Heart right ventricle (tissue), 16 donors: ENCODE measurements at regions not wholly inside any gene's neighbourhood (a gene's known extent, or its start where the extent isn't known, plus 50 kb on each side); places are given as distances from the start of the nearest gene placed in this dataset.

ENCODE experiments used
- ATAC-seq, 8 donors: fragments of 200-7000 bp; cut with Tn5 transposase; one replicate each; pipeline ENCODE4 v1.9.1; 2020; ENCODE audit warnings: mild to moderate bottlenecking in 8 of 8, moderate library complexity in 8 of 8, moderate number of reproducible peaks in 1 of 8
- DNase-seq, 2 donors: peaks; one replicate each; pipeline ENCODE4 v3.0.0-alpha.2; 2020
- H3K27ac ChIP-seq, 10 donors: fragments of 200-600 bp; sonication (generic) in 2 of 10; one replicate each; pipeline versions ENCODE4 v1.5.0 to v1.8.0; 2020 to 2022; ENCODE audit warnings: mild to moderate bottlenecking in 3 of 10
- H3K27me3 ChIP-seq, 7 donors: fragments of 200-600 bp; one replicate each; pipeline ENCODE4 v1.8.0; 2021 to 2022; ENCODE audit warnings: mild to moderate bottlenecking in 2 of 7
- H3K36me3 ChIP-seq, 9 donors: fragments of 200-600 bp; sonication (generic) in 1 of 9; one replicate each; pipeline versions ENCODE4 v1.5.0 to v1.8.0; 2020 to 2022; ENCODE audit warnings: mild to moderate bottlenecking in 2 of 9
- H3K4me1 ChIP-seq, 9 donors: fragments of 200-600 bp; sonication (generic) in 1 of 9; one replicate each; pipeline versions ENCODE4 v1.5.0 to v1.8.0; 2020 to 2022; ENCODE audit warnings: mild to moderate bottlenecking in 4 of 9
- H3K4me3 ChIP-seq, 10 donors: fragments of 200-600 bp; sonication (generic) in 2 of 10; one replicate each; pipeline versions ENCODE4 v1.5.0 to v1.8.0; 2020 to 2022; ENCODE audit warnings: mild to moderate bottlenecking in 7 of 10, moderate library complexity in 2 of 10
- H3K9me3 ChIP-seq, 11 donors: fragments of 200-600 bp in 10 of 11; sonication (generic) in 2 of 11; one replicate each; pipeline versions ENCODE4 v1.5.0 to v1.8.0; 2013 to 2022; ENCODE audit warnings: mild to moderate bottlenecking in 2 of 11, control low read depth in 1 of 11, moderate library complexity in 1 of 11
- CTCF ChIP-seq, 9 donors: fragments of 200-600 bp; sonication (generic) in 2 of 9; IDR thresholded peaks; one replicate each; pipeline versions ENCODE4 v1.5.0 to v1.8.0; 2021 to 2022; ENCODE audit warnings: antibody characterized with exemption in 9 of 9, mild to moderate bottlenecking in 5 of 9, moderate library complexity in 1 of 9
- WGBS, 2 donors: extraction: QIAGEN DNeasy Blood & Tissue Kit; methylation state at CpG; one replicate each; pipeline ENCODE4 v1.1.7; 2013; ENCODE audit warnings: inconsistent platforms in 1 of 2; 5-methylcytosine and 5-hydroxymethylcytosine counted together
- intact Hi-C, 10 donors: fragments of 100-400 bp; cut with DNase I; formaldehyde crosslinking; loops; one replicate each; pipeline versions ENCODE4 v1.11.1 to v1.14.2; 2022
- donor health status: Arrhythmogenic right ventricular cardiomyopathy.
- donor health status: ischemic (EF 13 %, LVEDD 7.1; RV severe dilation, severe dysfunction).
- donor health status: healthy with polysubstance abuse.
- donor health status: DM: no; HTN: yes; CAD: no.
- donor health status: DM: no; HTN: no; CAD: no.
- donor health status: ischemic (EF 25% LVEDD 6.9; RV normal size, moderate dysfunction).
- donor health status: ischemic (EF 25% LVEDD 5.7; RV mildly dilated, moderate dysfunction).
- donor health status: healthy.
- donor health status: DM: yes; HTN: yes; CAD: no.
- donor health status: Ischemic cardiomyopathy.
- donor health status: ischemic (EF 35%, LVEDD 5.7; RV mildly dilated, moderate dysfunction).
- donor health status: nonischemic (EF 11% LVEDD 7.7; RV severe dilation, severe dysfunction).
- donor health status: DM: yes; HTN: yes; CAD: no.
- donor health status: PGD.
- donor health status: ischemic (EF 29% LVEDD 5.4; RV normal size, mild dysfunction).
- donor health status: nonischemic (EF 23%, LVEDD 6.1; RV moderate dilation, normal function).

- H3K4me3 ChIP-seq = no peak overlapping the region
- no peak for TF ChIP-seq CTCF (IDR thresholded peaks at IDR 0.05)
- H3K4me1 ChIP-seq = peaks cover 0 to 20% (median 0%) of the 10 kb centered on the region in 9 donors
- no peak for DNase-seq
- no peaks in the 10 kb centered on the region for H3K9me3 ChIP-seq
- H3K36me3 ChIP-seq = no peaks in the 10 kb centered on the region
- intact Hi-C loops = no loop called here
- no peak overlapping the region for H3K27ac ChIP-seq
- H3K27me3 ChIP-seq = no peaks in the 10 kb centered on the region
- peak in 1 of 8 donors; percentile 42 for ATAC-seq
- 91 to 92% methylated on average over 6 of the region's 6 CpGs for WGBS, 2 donors
These were observed 61.2 kb upstream of the SLC39A10 start for GRCh38 chr2:195595825-195596224.

GRCh38 chr2:195594919-195595694 is 61.9 kb upstream of the SLC39A10 start:
- no peak for TF ChIP-seq CTCF (IDR thresholded peaks at IDR 0.05)
- Histone ChIP-seq H3K9me3 (no peaks in the 10 kb centered on the region), H3K27ac (no peak overlapping the region), H3K27me3 (no peaks in the 10 kb centered on the region), H3K36me3 (no peaks in the 10 kb centered on the region), H3K4me3 (no peak overlapping the region), H3K4me1 (peaks cover 0 to 23% (median 0%) of the 10 kb centered on the region in 9 donors)
- ATAC-seq = no peak
- intact Hi-C loops = no loop called here
- DNase-seq = no peak
- 77 to 88% methylated on average over 4 of the region's 4 CpGs for WGBS, 2 donors

GRCh38 chr2:195594248-195594647 is 62.8 kb upstream of the SLC39A10 start:
- Histone ChIP-seq H3K4me1 (peaks cover 0 to 27% (median 0%) of the 10 kb centered on the region in 9 donors), H3K9me3 (no peaks in the 10 kb centered on the region), H3K27me3 (no peaks in the 10 kb centered on the region), H3K36me3 (no peaks in the 10 kb centered on the region), H3K4me3 (no peak overlapping the region), H3K27ac (no peak overlapping the region)
- TF ChIP-seq CTCF (IDR thresholded peaks at IDR 0.05) = no peak
- ATAC-seq (no peak), DNase-seq (no peak)
- 47 to 59% methylated on average over 3 of the region's 3 CpGs for WGBS, 2 donors
- intact Hi-C loops = no loop called here

GRCh38 chr2:195592105-195592504 is 64.9 kb upstream of the SLC39A10 start:
- DNase-seq (no peak), ATAC-seq (no peak)
- intact Hi-C loops = no loop called here
- H3K9me3 ChIP-seq = no peaks in the 10 kb centered on the region
- 78 to 97% methylated on average over 2 of the region's 2 CpGs for WGBS, 2 donors
- no peak overlapping the region for H3K27ac ChIP-seq
- H3K4me3 ChIP-seq = no peak overlapping the region
- TF ChIP-seq CTCF (IDR thresholded peaks at IDR 0.05) = no peak
- H3K36me3 ChIP-seq = no peaks in the 10 kb centered on the region
- peaks cover 0 to 27% (median 0%) of the 10 kb centered on the region in 9 donors for H3K4me1 ChIP-seq
- no peaks in the 10 kb centered on the region for H3K27me3 ChIP-seq
